ENCODE measurements at regions not wholly inside any gene's neighbourhood (a gene's known extent, or its start where the extent isn't known, plus 50 kb on each side); places are given as distances from the start of the nearest gene placed in this dataset.

DNA sequence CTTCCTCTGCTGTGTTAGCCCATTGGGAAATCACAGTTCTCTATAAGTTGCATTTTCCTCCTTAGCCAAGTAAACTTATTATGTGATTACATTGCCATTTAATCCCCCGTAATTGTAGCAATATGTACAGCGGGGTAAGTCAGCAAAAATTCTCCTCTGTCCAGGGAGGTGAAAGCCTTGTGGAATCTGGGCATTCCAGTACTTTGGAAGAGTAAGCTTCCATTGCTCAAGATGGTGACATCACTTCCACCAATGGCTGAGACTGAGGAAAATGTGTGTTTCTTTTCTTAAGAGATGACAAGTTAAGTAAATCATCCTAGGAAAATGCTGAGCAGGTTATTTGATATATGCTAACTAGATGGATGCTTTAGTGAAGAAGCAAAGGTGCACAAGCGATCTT is 436.7 kb downstream of the CETN3 start:
- TF ChIP-seq, protein P1, sequence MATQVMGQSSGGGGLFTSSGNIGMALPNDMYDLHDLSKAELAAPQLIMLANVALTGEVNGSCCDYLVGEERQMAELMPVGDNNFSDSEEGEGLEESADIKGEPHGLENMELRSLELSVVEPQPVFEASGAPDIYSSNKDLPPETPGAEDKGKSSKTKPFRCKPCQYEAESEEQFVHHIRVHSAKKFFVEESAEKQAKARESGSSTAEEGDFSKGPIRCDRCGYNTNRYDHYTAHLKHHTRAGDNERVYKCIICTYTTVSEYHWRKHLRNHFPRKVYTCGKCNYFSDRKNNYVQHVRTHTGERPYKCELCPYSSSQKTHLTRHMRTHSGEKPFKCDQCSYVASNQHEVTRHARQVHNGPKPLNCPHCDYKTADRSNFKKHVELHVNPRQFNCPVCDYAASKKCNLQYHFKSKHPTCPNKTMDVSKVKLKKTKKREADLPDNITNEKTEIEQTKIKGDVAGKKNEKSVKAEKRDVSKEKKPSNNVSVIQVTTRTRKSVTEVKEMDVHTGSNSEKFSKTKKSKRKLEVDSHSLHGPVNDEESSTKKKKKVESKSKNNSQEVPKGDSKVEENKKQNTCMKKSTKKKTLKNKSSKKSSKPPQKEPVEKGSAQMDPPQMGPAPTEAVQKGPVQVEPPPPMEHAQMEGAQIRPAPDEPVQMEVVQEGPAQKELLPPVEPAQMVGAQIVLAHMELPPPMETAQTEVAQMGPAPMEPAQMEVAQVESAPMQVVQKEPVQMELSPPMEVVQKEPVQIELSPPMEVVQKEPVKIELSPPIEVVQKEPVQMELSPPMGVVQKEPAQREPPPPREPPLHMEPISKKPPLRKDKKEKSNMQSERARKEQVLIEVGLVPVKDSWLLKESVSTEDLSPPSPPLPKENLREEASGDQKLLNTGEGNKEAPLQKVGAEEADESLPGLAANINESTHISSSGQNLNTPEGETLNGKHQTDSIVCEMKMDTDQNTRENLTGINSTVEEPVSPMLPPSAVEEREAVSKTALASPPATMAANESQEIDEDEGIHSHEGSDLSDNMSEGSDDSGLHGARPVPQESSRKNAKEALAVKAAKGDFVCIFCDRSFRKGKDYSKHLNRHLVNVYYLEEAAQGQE (IDR thresholded peaks at IDR 0.05; ENCODE audit: insufficient replicate concordance, low read depth) = no peak
- TF ChIP-seq, protein P2, sequence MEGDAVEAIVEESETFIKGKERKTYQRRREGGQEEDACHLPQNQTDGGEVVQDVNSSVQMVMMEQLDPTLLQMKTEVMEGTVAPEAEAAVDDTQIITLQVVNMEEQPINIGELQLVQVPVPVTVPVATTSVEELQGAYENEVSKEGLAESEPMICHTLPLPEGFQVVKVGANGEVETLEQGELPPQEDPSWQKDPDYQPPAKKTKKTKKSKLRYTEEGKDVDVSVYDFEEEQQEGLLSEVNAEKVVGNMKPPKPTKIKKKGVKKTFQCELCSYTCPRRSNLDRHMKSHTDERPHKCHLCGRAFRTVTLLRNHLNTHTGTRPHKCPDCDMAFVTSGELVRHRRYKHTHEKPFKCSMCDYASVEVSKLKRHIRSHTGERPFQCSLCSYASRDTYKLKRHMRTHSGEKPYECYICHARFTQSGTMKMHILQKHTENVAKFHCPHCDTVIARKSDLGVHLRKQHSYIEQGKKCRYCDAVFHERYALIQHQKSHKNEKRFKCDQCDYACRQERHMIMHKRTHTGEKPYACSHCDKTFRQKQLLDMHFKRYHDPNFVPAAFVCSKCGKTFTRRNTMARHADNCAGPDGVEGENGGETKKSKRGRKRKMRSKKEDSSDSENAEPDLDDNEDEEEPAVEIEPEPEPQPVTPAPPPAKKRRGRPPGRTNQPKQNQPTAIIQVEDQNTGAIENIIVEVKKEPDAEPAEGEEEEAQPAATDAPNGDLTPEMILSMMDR (IDR thresholded peaks at IDR 0.05; ENCODE audit: insufficient read depth, low read length) = no peak
- no peak for TF ChIP-seq POLR2AphosphoS5 (IDR thresholded peaks at IDR 0.05; ENCODE audit: low read depth)
